Astrocyte of the spinal cord (primary cell): ENCODE measurements at regions not wholly inside any gene's neighbourhood (a gene's known extent, or its start where the extent isn't known, plus 50 kb on each side); places are given as distances from the start of the nearest gene placed in this dataset.

ENCODE experiments used
- DNase-seq: peaks from one replicate; pipeline ENCODE4 v3.0.0; 2011; ENCODE audit warnings: low read depth, low spot score
- H3K4me3 ChIP-seq: 2 replicates; pipeline ENCODE4 v1.5.1; 2011; ENCODE audit warnings: low read depth, mild to moderate bottlenecking, low read length, moderate library complexity
- CTCF ChIP-seq: IDR thresholded peaks from 2 replicates; pipeline ENCODE4 v1.5.1; 2012; ENCODE audit warnings: low read depth, mild to moderate bottlenecking, low read length, inconsistent platforms
- in situ Hi-C: cut with HindIII; loops from 2 replicates; pipeline ENCODE4 v1.10.0; 2017; ENCODE audit warnings: low sequenced_read_pairs

- TF ChIP-seq CTCF = no peak
- peak; percentile 88 for DNase-seq
- in situ Hi-C loops = no loop called here
- no peak overlapping the region for H3K4me3 ChIP-seq
Measured at GRCh38 chr6:56713254-56713672, 70.6 kb upstream of the DST start.

DNA sequence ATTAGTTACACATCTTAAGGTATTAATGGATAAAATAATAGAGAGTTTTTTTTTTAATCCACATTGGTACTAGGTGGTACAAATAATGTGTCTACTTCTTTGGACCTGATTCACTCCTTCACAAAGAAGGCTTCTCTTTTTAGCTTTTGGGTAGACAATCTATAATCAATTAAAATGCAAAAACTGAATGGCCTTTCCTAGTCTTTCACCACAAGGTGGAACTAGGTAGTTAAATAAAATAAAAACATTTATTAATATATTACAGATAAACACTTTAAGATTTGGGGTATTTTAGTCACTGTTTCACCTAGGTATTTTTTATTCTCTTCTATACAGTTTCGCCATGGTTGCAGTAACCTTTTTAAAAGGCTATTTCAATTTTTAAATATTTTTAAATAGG is 68.3 kb upstream of the DST start:
- no peak overlapping the region for H3K4me3 ChIP-seq
- TF ChIP-seq CTCF = peak; percentile 5
- in situ Hi-C loops = no loop called here
- DNase-seq = no peak

DNA sequence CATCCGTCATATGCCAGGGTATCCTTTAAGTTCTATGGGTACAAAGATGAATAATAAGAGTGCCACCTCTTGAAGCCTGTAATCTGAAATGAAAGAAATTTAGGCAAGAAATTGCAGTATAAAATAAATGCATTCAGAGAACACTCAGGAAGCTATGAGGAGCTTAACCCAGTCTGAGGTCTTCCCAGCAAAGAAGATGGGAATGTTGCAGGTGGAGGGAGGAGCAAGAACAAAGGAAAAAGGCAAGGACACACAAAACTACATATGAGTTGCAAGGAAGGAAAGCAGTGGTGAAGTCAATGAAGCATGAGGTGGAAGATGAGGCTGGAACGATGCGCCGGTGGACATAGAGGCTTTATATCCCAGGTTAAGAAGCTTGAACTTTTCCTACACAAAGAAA is 67.0 kb upstream of the DST start:
- TF ChIP-seq CTCF = no peak
- in situ Hi-C loops = no loop called here
- H3K4me3 ChIP-seq = no peak overlapping the region
- no peak for DNase-seq

DNA sequence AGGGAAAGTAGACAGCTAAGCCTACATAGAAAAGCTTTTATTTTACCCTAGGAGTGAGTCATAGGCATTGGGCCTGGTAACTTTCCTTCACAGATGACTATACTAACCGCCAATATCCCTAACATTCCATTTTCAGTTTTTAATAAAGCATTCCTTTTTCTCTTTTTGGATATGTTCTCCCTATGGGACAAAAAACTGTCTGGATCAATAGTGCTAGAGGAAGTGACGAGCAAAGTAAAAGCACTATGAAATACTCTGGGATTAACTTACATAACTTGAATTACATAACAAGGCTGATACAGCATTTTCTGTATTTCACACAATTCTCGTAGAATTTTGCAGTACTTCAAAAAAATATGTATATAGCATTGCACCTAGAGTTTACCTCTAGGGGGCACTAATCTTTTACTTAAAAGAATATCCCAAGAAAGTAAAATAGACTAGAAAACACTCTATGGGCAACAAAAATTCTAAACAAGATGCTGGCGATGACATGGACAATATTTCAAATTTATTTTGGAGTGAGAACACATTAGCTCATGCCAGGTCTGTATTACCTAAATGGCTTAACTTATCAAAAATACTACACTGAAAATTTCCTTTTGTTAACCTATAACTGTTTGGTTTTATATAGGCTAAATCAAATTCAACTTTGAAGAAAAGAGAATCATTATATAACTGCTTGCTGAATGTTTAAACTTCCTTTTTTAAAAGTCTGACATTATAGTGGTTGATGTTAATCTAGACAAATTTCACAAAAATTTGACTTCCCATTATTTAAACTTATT is 66.3 kb upstream of the DST start:
- DNase-seq = peak; percentile 90
- peak; percentile 58 for TF ChIP-seq CTCF
- in situ Hi-C loops = no loop called here
- H3K4me3 ChIP-seq = no peak overlapping the region

DNA sequence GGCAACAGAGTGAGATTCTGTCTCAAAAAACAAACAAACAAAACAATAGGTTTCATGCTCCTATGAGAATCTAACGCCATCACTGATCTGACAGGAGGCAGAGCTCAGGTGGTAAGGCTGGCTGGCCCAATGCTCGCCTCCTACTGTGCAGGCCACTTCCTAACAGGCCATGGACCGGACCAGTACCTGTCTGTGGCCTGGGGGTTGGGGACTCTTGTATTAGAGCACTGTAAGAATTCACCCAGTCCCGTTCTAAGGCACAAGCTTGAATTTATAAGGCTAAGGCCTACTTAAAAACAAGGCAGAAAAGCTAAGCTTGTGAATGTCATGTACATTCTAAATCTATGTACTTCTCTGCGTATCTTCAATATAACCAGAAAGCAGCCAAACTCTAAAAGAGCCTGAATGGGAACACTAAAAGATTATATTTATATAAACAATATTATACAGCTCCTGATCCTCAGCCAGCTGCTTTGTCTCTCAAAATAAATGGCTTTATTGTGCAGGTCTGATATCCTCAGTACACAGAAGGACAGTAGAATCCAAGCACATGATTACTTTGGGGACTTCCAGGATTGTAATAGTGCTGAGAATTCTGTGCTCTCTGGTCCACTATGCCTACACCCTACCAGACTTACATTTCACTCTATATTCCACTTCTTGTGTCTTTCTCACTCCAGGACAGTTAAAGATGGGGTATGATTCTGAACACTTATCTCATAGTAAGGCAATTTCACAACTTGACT is 64.5 kb upstream of the DST start:
- no peak for DNase-seq
- no peak overlapping the region for H3K4me3 ChIP-seq
- no peak for TF ChIP-seq CTCF
- in situ Hi-C loops = no loop called here

GRCh38 chr6:56699066-56699654 is 56.5 kb upstream of the DST start:
- in situ Hi-C loops = no loop called here
- TF ChIP-seq CTCF = peak; percentile 21
- no peak overlapping the region for H3K4me3 ChIP-seq
- DNase-seq = peak; percentile 68
